GM19099 (cell line): ENCODE measurements at regions not wholly inside any gene's neighbourhood (a gene's known extent, or its start where the extent isn't known, plus 50 kb on each side); places are given as distances from the start of the nearest gene placed in this dataset.

Experiments used
- POLR2A ChIP-seq: IDR thresholded peaks from 3 replicates; pipeline ENCODE4 v1.6.1; 2011; ENCODE audit warnings: low read depth; ENCODE audit not compliant: insufficient read length; ENCODE audit errors: extremely low read depth

- no peak for TF ChIP-seq POLR2A
Observed at GRCh38 chr15:39270934-39271333, 309.9 kb upstream of the THBS1 start.

GRCh38 chr15:39272901-39273300 is 308.0 kb upstream of the THBS1 start:
- no peak for TF ChIP-seq POLR2A

GRCh38 chr15:39273717-39274411 is 307.0 kb upstream of the THBS1 start:
- no peak for TF ChIP-seq POLR2A

- TF ChIP-seq POLR2A: no peak
Observed at GRCh38 chr15:39275066-39275465, 305.8 kb upstream of the THBS1 start.

GRCh38 chr15:39279311-39279710 is 301.6 kb upstream of the THBS1 start:
- TF ChIP-seq POLR2A: no peak

GRCh38 chr15:39281094-39281493 is 299.8 kb upstream of the THBS1 start:
- TF ChIP-seq POLR2A: no peak

- no peak for TF ChIP-seq POLR2A
Observed at GRCh38 chr15:39282663-39283208, 298.1 kb upstream of the THBS1 start.

GRCh38 chr15:39283531-39283930 is 297.3 kb upstream of the THBS1 start:
- no peak for TF ChIP-seq POLR2A

- no peak for TF ChIP-seq POLR2A
Observed at GRCh38 chr15:39285071-39285470, 295.8 kb upstream of the THBS1 start.

GRCh38 chr15:39285663-39286062 is 295.2 kb upstream of the THBS1 start:
- no peak for TF ChIP-seq POLR2A

- TF ChIP-seq POLR2A: no peak
Observed at GRCh38 chr15:39286706-39287105, 294.2 kb upstream of the THBS1 start.

- no peak for TF ChIP-seq POLR2A
Observed at GRCh38 chr15:39287322-39288195, 293.3 kb upstream of the THBS1 start.

- no peak for TF ChIP-seq POLR2A
Observed at GRCh38 chr15:39290711-39291435, 290.0 kb upstream of the THBS1 start.

GRCh38 chr15:39291690-39292089 is 289.2 kb upstream of the THBS1 start:
- TF ChIP-seq POLR2A: no peak

GRCh38 chr15:39296955-39297354 is 283.9 kb upstream of the THBS1 start:
- TF ChIP-seq POLR2A: no peak
